ENCODE measurements at regions not wholly inside any gene's neighbourhood (a gene's known extent, or its start where the extent isn't known, plus 50 kb on each side); places are given as distances from the start of the nearest gene placed in this dataset.

DNA sequence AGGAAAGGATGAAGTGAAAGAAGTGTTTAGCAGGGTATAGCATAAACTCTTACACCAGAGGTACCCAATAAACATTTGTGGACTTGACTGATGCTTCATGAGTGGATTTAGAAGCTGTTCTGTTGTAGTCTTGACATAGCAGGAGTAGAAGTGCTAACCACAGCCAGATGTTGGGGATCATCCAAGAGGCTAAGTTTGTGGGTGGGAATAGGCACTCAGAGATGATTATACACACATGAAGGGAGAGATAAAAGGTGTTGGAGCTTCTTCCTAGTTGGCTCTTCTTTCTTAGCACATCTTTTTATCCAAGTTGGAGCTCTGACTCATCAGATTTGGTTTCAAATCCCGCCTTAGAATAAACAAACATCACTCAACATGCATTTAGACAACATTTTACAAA lies 166.7 kb upstream of the E2F7 start:
- TF ChIP-seq CTCF (IDR thresholded peaks at IDR 0.05; ENCODE audit: extremely low read depth in 1 of 2, insufficient read depth in 1 of 2, low read depth in 1 of 2, low read length in 2 of 2) (no peak), MAX (IDR thresholded peaks at IDR 0.05; ENCODE audit: insufficient read depth, insufficient read length) (no peak), POLR2A (IDR thresholded peaks at IDR 0.05; ENCODE audit: low read depth, low read length) (no peak), POLR2AphosphoS5 (IDR thresholded peaks at IDR 0.05; ENCODE audit: insufficient read depth, low read depth, low read length) (no peak), GATA2 (IDR thresholded peaks at IDR 0.05; ENCODE audit: insufficient read depth, insufficient read length, low read depth, low read length) (no peak)

Measured in endothelial cell of umbilical vein (primary cell).